Liver (tissue), 8 donors: ENCODE measurements at regions not wholly inside any gene's neighbourhood (a gene's known extent, or its start where the extent isn't known, plus 50 kb on each side); places are given as distances from the start of the nearest gene placed in this dataset.

Experiments used
- DNase-seq: peaks from one replicate; pipeline ENCODE4 v3.0.0-alpha.2; 2017; ENCODE audit warnings: low spot score
- H3K27ac ChIP-seq, 2 donors: one replicate each; pipeline ENCODE4 v1.7.0; 2013; ENCODE audit warnings: inconsistent platforms in 2 of 2, low read length in 2 of 2, control low read depth in 1 of 2, low read depth in 1 of 2, mild to moderate bottlenecking in 1 of 2
- H3K27me3 ChIP-seq, 4 donors: one replicate each; pipeline versions ENCODE4 v1.6.1 to v1.7.0; 2013; ENCODE audit warnings: low read length in 3 of 4, inconsistent platforms in 1 of 4, mild to moderate bottlenecking in 1 of 4, moderate library complexity in 1 of 4; ENCODE audit not compliant: control insufficient read depth in 4 of 4, insufficient read depth in 4 of 4
- H3K36me3 ChIP-seq, 4 donors: one replicate each; pipeline versions ENCODE4 v1.6.1 to v1.7.0; 2013; ENCODE audit warnings: low read length in 3 of 4, mild to moderate bottlenecking in 3 of 4, low read depth in 1 of 4, moderate library complexity in 1 of 4; ENCODE audit not compliant: control insufficient read depth in 4 of 4, insufficient read depth in 3 of 4
- H3K4me1 ChIP-seq, 4 donors: one replicate each; pipeline versions ENCODE4 v1.6.1 to v1.7.0; 2013; ENCODE audit warnings: low read length in 3 of 4, mild to moderate bottlenecking in 3 of 4, moderate library complexity in 1 of 4; ENCODE audit not compliant: control insufficient read depth in 4 of 4, insufficient read depth in 4 of 4
- H3K4me3 ChIP-seq, 3 donors: one replicate each; pipeline versions ENCODE4 v1.6.1 to v1.7.0; 2013; ENCODE audit warnings: low read length in 3 of 3, control low read depth in 1 of 3, low read depth in 1 of 3, mild to moderate bottlenecking in 1 of 3
- H3K9ac ChIP-seq, 2 donors: one replicate each; pipeline ENCODE4 v1.7.0; 2013; ENCODE audit warnings: low read length in 2 of 2, mild to moderate bottlenecking in 2 of 2, moderate library complexity in 2 of 2, control low read depth in 1 of 2, low read depth in 1 of 2
- H3K9me3 ChIP-seq, 4 donors: one replicate each; pipeline versions ENCODE4 v1.6.1 to v1.7.0; 2013; ENCODE audit warnings: low read length in 3 of 4; ENCODE audit not compliant: control insufficient read depth in 4 of 4
- EGR1 ChIP-seq, 2 donors: IDR thresholded peaks; 2 replicates each; pipeline ENCODE4 v1.6.1; 2016 to 2018; ENCODE audit warnings: antibody characterized with exemption in 2 of 2, low read depth in 2 of 2
- FOXA1 ChIP-seq: IDR thresholded peaks from 2 replicates; pipeline ENCODE4 v1.6.1; 2016; ENCODE audit warnings: antibody characterized with exemption
- FOXA2 ChIP-seq: IDR thresholded peaks from 2 replicates; pipeline ENCODE4 v1.6.1; 2016; ENCODE audit warnings: antibody characterized with exemption
- HNF4A ChIP-seq, 2 donors: conservative IDR thresholded peaks; 2 replicates each; pipeline ENCODE4 v1.6.1; 2016; ENCODE audit warnings: antibody characterized with exemption in 2 of 2, mild to moderate bottlenecking in 2 of 2
- HNF4G ChIP-seq: IDR thresholded peaks from 2 replicates; pipeline ENCODE4 v1.6.1; 2016; ENCODE audit warnings: antibody characterized with exemption
- JUND ChIP-seq, 2 donors: IDR thresholded peaks; 2 replicates each; pipeline ENCODE4 v1.6.1; 2016; ENCODE audit warnings: antibody characterized with exemption in 2 of 2
- NR2F2 ChIP-seq: IDR thresholded peaks from 2 replicates; pipeline ENCODE4 v1.6.1; 2016; ENCODE audit warnings: antibody characterized with exemption
- RAD21 ChIP-seq, 2 donors: IDR thresholded peaks; 2 replicates each; pipeline ENCODE4 v1.6.1; 2016; ENCODE audit warnings: antibody characterized with exemption in 2 of 2, mild to moderate bottlenecking in 2 of 2
- REST ChIP-seq: IDR thresholded peaks from 2 replicates; pipeline ENCODE4 v1.6.1; 2016; ENCODE audit warnings: antibody characterized with exemption, mild to moderate bottlenecking
- RXRA ChIP-seq, 2 donors: IDR thresholded peaks; 2 replicates each; pipeline ENCODE4 v1.6.1; 2017 to 2018; ENCODE audit warnings: antibody characterized with exemption in 2 of 2, mild to moderate bottlenecking in 1 of 2
- YY1 ChIP-seq: IDR thresholded peaks from 2 replicates; pipeline ENCODE4 v1.6.1; 2016; ENCODE audit warnings: antibody characterized with exemption, mild to moderate bottlenecking
- WGBS: extraction: QIAGEN DNeasy Blood & Tissue Kit; methylation state at CpG from one replicate; pipeline ENCODE4 v1.1.7; 2013; 5-methylcytosine and 5-hydroxymethylcytosine counted together
- TF ChIP-seq, protein P1 (sequence below): IDR thresholded peaks from 2 replicates; pipeline ENCODE4 v1.6.1; 2016; ENCODE audit warnings: antibody characterized with exemption
- TF ChIP-seq, protein P2 (sequence below): fragments of 150-350 bp; IDR thresholded peaks from 2 replicates; pipeline ENCODE4 v1.5.1; 2017; ENCODE audit warnings: improper control_type of control experiment, low read depth, low read length; ENCODE audit not compliant: missing input control
- TF ChIP-seq, protein P3 (sequence below): IDR thresholded peaks from 2 replicates; pipeline ENCODE4 v1.6.1; 2016; ENCODE audit warnings: antibody characterized with exemption
- TF ChIP-seq, protein P4 (sequence below): IDR thresholded peaks from 2 replicates; pipeline ENCODE4 v1.6.1; 2016; ENCODE audit warnings: antibody characterized with exemption
- donor health status: healthy.
- donor health status: healthy.
- donor health status: healthy.
- donor health status: healthy.
- donor health status: healthy.

DNA sequence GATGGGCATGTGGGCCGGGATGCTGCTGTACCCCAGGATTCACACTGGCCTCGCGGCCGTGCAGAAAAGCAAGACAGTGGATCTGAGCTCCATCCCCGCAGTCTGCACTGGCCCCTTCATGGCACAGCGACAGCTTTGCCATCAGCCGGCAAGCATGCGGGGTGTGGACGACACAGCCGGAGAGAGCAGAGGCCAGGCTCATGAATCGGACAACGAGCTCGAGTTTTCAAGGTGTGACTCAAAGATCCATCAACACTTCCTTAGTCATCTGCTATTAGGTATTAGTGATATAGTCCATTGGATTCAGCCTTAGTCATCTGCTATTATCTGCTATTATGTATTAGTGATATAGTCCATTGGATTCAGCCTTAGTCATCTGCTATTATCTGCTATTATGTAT, 254.7 kb downstream of the KLF6 start:
- no peak for DNase-seq
- Histone ChIP-seq H3K27ac (no peak overlapping the region), H3K4me3 (no peak overlapping the region), H3K36me3 (no peaks in the 10 kb centered on the region), H3K9me3 (no peaks in the 10 kb centered on the region), H3K27me3 (peaks cover 0 to 4% (median 0%) of the 10 kb centered on the region in 4 donors), H3K9ac (no peak overlapping the region), H3K4me1 (no peaks in the 10 kb centered on the region)
- 91% methylated on average over 13 of the region's 13 CpGs for WGBS
- TF ChIP-seq EGR1 (IDR thresholded peaks at IDR 0.05; ENCODE audit: low read depth in 2 of 2) (no peak), JUND (IDR thresholded peaks at IDR 0.05) (no peak), RAD21 (IDR thresholded peaks at IDR 0.05) (no peak), HNF4A (conservative IDR thresholded peaks at IDR 0.05) (no peak)
- TF ChIP-seq, protein P1, sequence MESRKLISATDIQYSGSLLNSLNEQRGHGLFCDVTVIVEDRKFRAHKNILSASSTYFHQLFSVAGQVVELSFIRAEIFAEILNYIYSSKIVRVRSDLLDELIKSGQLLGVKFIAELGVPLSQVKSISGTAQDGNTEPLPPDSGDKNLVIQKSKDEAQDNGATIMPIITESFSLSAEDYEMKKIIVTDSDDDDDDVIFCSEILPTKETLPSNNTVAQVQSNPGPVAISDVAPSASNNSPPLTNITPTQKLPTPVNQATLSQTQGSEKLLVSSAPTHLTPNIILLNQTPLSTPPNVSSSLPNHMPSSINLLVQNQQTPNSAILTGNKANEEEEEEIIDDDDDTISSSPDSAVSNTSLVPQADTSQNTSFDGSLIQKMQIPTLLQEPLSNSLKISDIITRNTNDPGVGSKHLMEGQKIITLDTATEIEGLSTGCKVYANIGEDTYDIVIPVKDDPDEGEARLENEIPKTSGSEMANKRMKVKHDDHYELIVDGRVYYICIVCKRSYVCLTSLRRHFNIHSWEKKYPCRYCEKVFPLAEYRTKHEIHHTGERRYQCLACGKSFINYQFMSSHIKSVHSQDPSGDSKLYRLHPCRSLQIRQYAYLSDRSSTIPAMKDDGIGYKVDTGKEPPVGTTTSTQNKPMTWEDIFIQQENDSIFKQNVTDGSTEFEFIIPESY = no peak
- TF ChIP-seq, protein P2, sequence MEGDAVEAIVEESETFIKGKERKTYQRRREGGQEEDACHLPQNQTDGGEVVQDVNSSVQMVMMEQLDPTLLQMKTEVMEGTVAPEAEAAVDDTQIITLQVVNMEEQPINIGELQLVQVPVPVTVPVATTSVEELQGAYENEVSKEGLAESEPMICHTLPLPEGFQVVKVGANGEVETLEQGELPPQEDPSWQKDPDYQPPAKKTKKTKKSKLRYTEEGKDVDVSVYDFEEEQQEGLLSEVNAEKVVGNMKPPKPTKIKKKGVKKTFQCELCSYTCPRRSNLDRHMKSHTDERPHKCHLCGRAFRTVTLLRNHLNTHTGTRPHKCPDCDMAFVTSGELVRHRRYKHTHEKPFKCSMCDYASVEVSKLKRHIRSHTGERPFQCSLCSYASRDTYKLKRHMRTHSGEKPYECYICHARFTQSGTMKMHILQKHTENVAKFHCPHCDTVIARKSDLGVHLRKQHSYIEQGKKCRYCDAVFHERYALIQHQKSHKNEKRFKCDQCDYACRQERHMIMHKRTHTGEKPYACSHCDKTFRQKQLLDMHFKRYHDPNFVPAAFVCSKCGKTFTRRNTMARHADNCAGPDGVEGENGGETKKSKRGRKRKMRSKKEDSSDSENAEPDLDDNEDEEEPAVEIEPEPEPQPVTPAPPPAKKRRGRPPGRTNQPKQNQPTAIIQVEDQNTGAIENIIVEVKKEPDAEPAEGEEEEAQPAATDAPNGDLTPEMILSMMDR = no peak

DNA sequence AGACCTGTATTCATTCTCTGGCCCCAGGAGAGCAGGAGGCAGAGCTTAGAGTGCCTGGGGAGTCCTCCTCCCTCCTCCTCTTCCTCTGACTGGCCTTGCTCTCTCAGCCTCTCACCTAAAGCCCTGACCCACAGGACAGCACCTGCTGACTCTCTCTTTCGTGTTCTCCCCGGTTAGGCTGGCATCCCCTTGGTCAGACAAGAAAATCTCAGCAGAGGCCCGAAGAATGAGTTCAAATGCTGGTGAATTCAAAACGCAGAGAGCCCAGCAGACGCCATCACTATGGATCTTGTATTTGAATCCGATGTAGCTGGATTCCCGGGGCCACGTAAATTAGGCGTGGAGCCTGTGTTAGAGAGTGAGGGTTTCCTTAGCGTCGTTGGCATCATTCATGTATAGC, 255.3 kb downstream of the KLF6 start:
- H3K4me3 ChIP-seq = no peak overlapping the region
- no peaks in the 10 kb centered on the region for H3K4me1 ChIP-seq
- DNase-seq = no peak
- H3K9ac ChIP-seq = no peak overlapping the region
- H3K36me3 ChIP-seq = no peaks in the 10 kb centered on the region
- TF ChIP-seq HNF4A (conservative IDR thresholded peaks at IDR 0.05) (no peak), EGR1 (IDR thresholded peaks at IDR 0.05; ENCODE audit: low read depth in 2 of 2) (no peak), RXRA (IDR thresholded peaks at IDR 0.05) (no peak), YY1 (no peak), RAD21 (IDR thresholded peaks at IDR 0.05) (no peak), FOXA2 (no peak), JUND (IDR thresholded peaks at IDR 0.05) (no peak)
- TF ChIP-seq, protein P3, sequence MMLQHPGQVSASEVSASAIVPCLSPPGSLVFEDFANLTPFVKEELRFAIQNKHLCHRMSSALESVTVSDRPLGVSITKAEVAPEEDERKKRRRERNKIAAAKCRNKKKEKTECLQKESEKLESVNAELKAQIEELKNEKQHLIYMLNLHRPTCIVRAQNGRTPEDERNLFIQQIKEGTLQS = no peak
- TF ChIP-seq, protein P4, sequence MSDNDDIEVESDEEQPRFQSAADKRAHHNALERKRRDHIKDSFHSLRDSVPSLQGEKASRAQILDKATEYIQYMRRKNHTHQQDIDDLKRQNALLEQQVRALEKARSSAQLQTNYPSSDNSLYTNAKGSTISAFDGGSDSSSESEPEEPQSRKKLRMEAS = no peak
- H3K9me3 ChIP-seq = no peaks in the 10 kb centered on the region
- peaks cover 0 to 4% (median 0%) of the 10 kb centered on the region in 4 donors for H3K27me3 ChIP-seq
- no peak overlapping the region for H3K27ac ChIP-seq
- 88% methylated on average over 11 of the region's 11 CpGs for WGBS

DNA sequence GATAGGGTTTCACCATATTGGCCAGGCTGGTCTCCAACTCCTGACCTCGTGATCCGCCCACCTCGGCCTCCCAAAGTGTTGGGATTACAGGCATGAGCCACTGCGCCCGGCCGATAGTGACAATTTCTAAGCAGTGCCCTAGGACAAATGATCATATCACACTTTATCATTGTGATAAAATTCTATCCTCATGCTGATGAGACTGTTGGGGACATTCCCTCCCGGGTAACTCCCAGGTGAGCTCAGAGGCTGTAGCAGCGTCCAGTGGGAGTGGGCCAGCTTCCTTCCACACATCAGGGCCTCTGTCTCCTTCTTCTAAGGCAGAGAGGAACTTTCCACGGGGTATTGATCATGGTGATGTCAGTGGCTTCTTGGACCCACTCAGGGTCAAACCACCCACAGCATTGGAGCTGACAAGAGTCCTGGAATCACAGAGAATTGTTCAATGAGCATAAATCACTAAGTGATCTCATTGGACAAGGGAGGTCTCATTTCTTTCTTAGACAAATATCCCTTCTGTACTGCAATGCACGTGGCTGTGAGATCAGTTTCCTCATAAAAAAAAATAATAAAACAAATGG, 256.1 kb downstream of the KLF6 start:
- Histone ChIP-seq H3K36me3 (no peaks in the 10 kb centered on the region), H3K27ac (no peak overlapping the region), H3K4me1 (no peaks in the 10 kb centered on the region), H3K27me3 (peaks cover 0 to 4% (median 0%) of the 10 kb centered on the region in 4 donors), H3K4me3 (no peak overlapping the region), H3K9me3 (no peaks in the 10 kb centered on the region), H3K9ac (no peak overlapping the region)
- no peak for TF ChIP-seq FOXA1
- TF ChIP-seq NR2F2 = no peak
- no peak for TF ChIP-seq REST
- no peak for TF ChIP-seq HNF4G
- no peak for TF ChIP-seq RAD21 (IDR thresholded peaks at IDR 0.05)
- TF ChIP-seq EGR1 (IDR thresholded peaks at IDR 0.05; ENCODE audit: low read depth in 2 of 2) = no peak
- TF ChIP-seq, protein P4 = no peak
- no peak for DNase-seq
- 77% methylated on average over 10 of the region's 10 CpGs for WGBS
